ENCODE measurements at regions not wholly inside any gene's neighbourhood (a gene's known extent, or its start where the extent isn't known, plus 50 kb on each side); places are given as distances from the start of the nearest gene placed in this dataset.

- no peak for ATAC-seq
These were observed 122.6 kb downstream of the DKK1 start for GRCh38 chr10:52436664-52437063.

GRCh38 chr10:52437205-52437646 is 123.1 kb downstream of the DKK1 start:
- H3K4me3 ChIP-seq, result no peak overlapping the region
- intact Hi-C loops (cut with DNase I), result no loop called here
- H3K4me1 ChIP-seq, result no peaks in the 10 kb centered on the region
- no peaks in the 10 kb centered on the region for H3K27me3 ChIP-seq
- no peaks in the 10 kb centered on the region for H3K36me3 ChIP-seq
- no peaks in the 10 kb centered on the region for H3K9me3 ChIP-seq
- H3K27ac ChIP-seq, result no peak overlapping the region
- FAIRE-seq, result no peak
- TF ChIP-seq CTCF (IDR thresholded peaks at IDR 0.05), result no peak
- DNase-seq, result no peak
- WGBS, 2 donors, result 76 to 90% methylated on average over 1 of the region's 1 CpG
- ATAC-seq, result no peak

More at GRCh38 chr10:52436664-52437063, 122.6 kb downstream of the DKK1 start:
- Histone ChIP-seq H3K27me3 (no peaks in the 10 kb centered on the region), H3K27ac (no peak overlapping the region), H3K4me1 (no peaks in the 10 kb centered on the region), H3K4me3 (no peak overlapping the region), H3K36me3 (no peaks in the 10 kb centered on the region), H3K9me3 (no peaks in the 10 kb centered on the region)
- intact Hi-C loops (cut with DNase I), result no loop called here
- FAIRE-seq, result no peak
- no peak for DNase-seq
- WGBS, 2 donors, result 77 to 83% methylated on average over 5 of the region's 5 CpGs
- no peak for TF ChIP-seq CTCF (IDR thresholded peaks at IDR 0.05)

GRCh38 chr10:52438119-52438518 is 124.0 kb downstream of the DKK1 start:
- no peak for DNase-seq
- Histone ChIP-seq H3K27ac (no peak overlapping the region), H3K9me3 (no peaks in the 10 kb centered on the region), H3K4me3 (no peak overlapping the region), H3K36me3 (no peaks in the 10 kb centered on the region), H3K4me1 (no peaks in the 10 kb centered on the region), H3K27me3 (no peaks in the 10 kb centered on the region)
- 82 to 90% methylated on average over 6 of the region's 6 CpGs for whole genome bisulfite sequencing, 2 donors
- no peak for ATAC-seq
- intact Hi-C loops (cut with DNase I), result no loop called here
- no peak for TF ChIP-seq CTCF (IDR thresholded peaks at IDR 0.05)
- no peak for FAIRE-seq

GRCh38 chr10:52440612-52441285 is 126.7 kb downstream of the DKK1 start:
- 53 to 59% methylated on average over 7 of the region's 7 CpGs for WGBS, 2 donors

More at GRCh38 chr10:52440612-52441285, 126.7 kb downstream of the DKK1 start:
- Histone ChIP-seq H3K9me3 (no peaks in the 10 kb centered on the region), H3K4me3 (no peak overlapping the region), H3K4me1 (no peaks in the 10 kb centered on the region), H3K27ac (no peak overlapping the region), H3K36me3 (no peaks in the 10 kb centered on the region), H3K27me3 (no peaks in the 10 kb centered on the region)
- intact Hi-C loops (cut with DNase I), result no loop called here
- DNase-seq, result no peak
- TF ChIP-seq CTCF (IDR thresholded peaks at IDR 0.05), result no peak
- no peak for ATAC-seq
- FAIRE-seq, result no peak

All from pancreas (tissue), 10 donors.